Bronchial epithelial cell (primary cell): ENCODE measurements at regions not wholly inside any gene's neighbourhood (a gene's known extent, or its start where the extent isn't known, plus 50 kb on each side); places are given as distances from the start of the nearest gene placed in this dataset.
A peak's percentile ranks its signal among the peaks of the same experiment; 100 is the strongest.

Source experiments
- DNase-seq: peaks from one replicate; pipeline ENCODE4 v3.0.0-alpha.2; 2010; ENCODE audit warnings: low read depth
- FAIRE-seq: peaks from 2 replicates; lab custom pipeline; 2011; peaks lifted over from hg19 to GRCh38; lab: Jason Lieb, UNC
- H3K27me3 ChIP-seq: 2 replicates; pipeline ENCODE4 v1.5.1; 2011; ENCODE audit warnings: low read length; ENCODE audit not compliant: control insufficient read depth, insufficient read depth
- H3K36me3 ChIP-seq: 2 replicates; pipeline ENCODE4 v1.5.1; 2011; ENCODE audit warnings: low read length; ENCODE audit not compliant: control insufficient read depth, insufficient read depth
- H3K4me3 ChIP-seq: 2 replicates; pipeline ENCODE4 v1.5.1; 2011; ENCODE audit warnings: mild to moderate bottlenecking, low read depth, low read length, control low read depth
- CTCF ChIP-seq: IDR thresholded peaks from 2 replicates; pipeline ENCODE4 v1.5.1; 2011; ENCODE audit warnings: mild to moderate bottlenecking, moderate library complexity, low read length, control low read depth, inconsistent platforms; ENCODE audit not compliant: insufficient read depth, severe bottlenecking

- Histone ChIP-seq H3K4me3 (no peak overlapping the region), H3K36me3 (no peaks in the 10 kb centered on the region), H3K27me3 (no peaks in the 10 kb centered on the region)
- TF ChIP-seq CTCF: no peak
- DNase-seq (no peak), FAIRE-seq (no peak)
Measured at GRCh38 chr4:184268584-184269160, 51.0 kb upstream of the ENPP6 start.

GRCh38 chr4:184267673-184268583 is 50.3 kb upstream of the ENPP6 start:
- no peak for TF ChIP-seq CTCF
- FAIRE-seq (no peak), DNase-seq (peak; percentile 88)
- Histone ChIP-seq H3K27me3 (no peaks in the 10 kb centered on the region), H3K36me3 (no peaks in the 10 kb centered on the region), H3K4me3 (no peak overlapping the region)
